Endothelial cell of umbilical vein (primary cell): ENCODE measurements at regions not wholly inside any gene's neighbourhood (a gene's known extent, or its start where the extent isn't known, plus 50 kb on each side); places are given as distances from the start of the nearest gene placed in this dataset.

Experiments
- BruUV-seq: library from RNA; stranded (reverse); fragments of 400-500 nt; replicated peaks from 2 replicates; lab custom pipeline; 2021; lab: Mats Ljungman, UMichigan
- CTCF ChIA-PET: fragments of 300-600, 350-600 bp; sonication (Branson Sonifier 250); formaldehyde crosslinking; loops from one replicate; lab custom pipeline; 2021; ENCODE audit warnings: antibody characterized with exemption, inconsistent platforms; lab: Charles Lee
- POLR2A ChIA-PET: fragments of 300-600, 350-600 bp; sonication (Branson Sonifier 250); formaldehyde crosslinking; loops from one replicate; lab custom pipeline; 2021; ENCODE audit warnings: antibody characterized with exemption, inconsistent platforms; lab: Charles Lee
- DNase-seq: peaks from one replicate; pipeline ENCODE4 v3.0.0-alpha.2; 2011; ENCODE audit warnings: low read depth, low spot score
- FAIRE-seq: peaks from 2 replicates; lab custom pipeline; 2011; peaks lifted over from hg19 to GRCh38; lab: Jason Lieb, UNC
- H2AFZ ChIP-seq: 2 replicates; pipeline ENCODE4 v1.6.0; 2012; ENCODE audit warnings: low read depth, low read length, control low read depth, inconsistent platforms
- H3K27ac ChIP-seq: 2 replicates; pipeline ENCODE4 v1.5.1; 2011; ENCODE audit warnings: low read depth, mild to moderate bottlenecking, control low read depth, low read length, moderate library complexity; ENCODE audit not compliant: insufficient read depth
- H3K27me3 ChIP-seq, 2 experiments: 2 replicates each; pipeline versions ENCODE4 v1.6.0 to v1.6.1; 2011; ENCODE audit warnings: low read length in 2 of 2, mixed read lengths in 1 of 2; ENCODE audit not compliant: control insufficient read depth in 2 of 2, insufficient read depth in 2 of 2
- H3K36me3 ChIP-seq, 2 experiments: 2 replicates in 1 of 2; 3 replicates in 1 of 2; pipeline ENCODE4 v1.5.1; 2011; ENCODE audit warnings: low read length in 2 of 2, mild to moderate bottlenecking in 1 of 2, moderate library complexity in 1 of 2; ENCODE audit not compliant: control insufficient read depth in 2 of 2, insufficient read depth in 2 of 2; ENCODE audit errors: extremely low read depth in 1 of 2
- H3K4me1 ChIP-seq: 3 replicates; pipeline ENCODE4 v1.5.1; 2011; ENCODE audit warnings: mild to moderate bottlenecking, low read length; ENCODE audit not compliant: control insufficient read depth, insufficient read depth; ENCODE audit errors: extremely low read depth
- H3K4me2 ChIP-seq: 2 replicates; pipeline ENCODE4 v1.6.1; 2011; ENCODE audit warnings: low read length, control low read depth, mixed read lengths; ENCODE audit not compliant: insufficient read depth
- H3K4me3 ChIP-seq, 3 experiments: fragments of 200-600 bp in 1 of 3; sonication (generic), shearing (Covaris generic) in 1 of 3; replicated peaks in 1 of 3; 2 replicates each; pipeline ENCODE4 v1.5.1; 2011 to 2016; ENCODE audit warnings: control low read depth in 3 of 3, low read length in 3 of 3, mild to moderate bottlenecking in 2 of 3, inconsistent platforms in 1 of 3, low read depth in 1 of 3, moderate library complexity in 1 of 3; ENCODE audit not compliant: insufficient read depth in 1 of 3
- H3K79me2 ChIP-seq: 2 replicates; pipeline ENCODE4 v1.6.0; 2012; ENCODE audit warnings: low read length, inconsistent platforms; ENCODE audit not compliant: control insufficient read depth, insufficient read depth
- H3K9ac ChIP-seq: replicated peaks from 2 replicates; pipeline ENCODE3; 2011; ENCODE audit warnings: low read length, control low read depth; ENCODE audit not compliant: insufficient read depth; ENCODE audit errors: extremely low read depth
- H3K9me1 ChIP-seq: replicated peaks from 3 replicates; pipeline ENCODE4 v1.6.0; 2011; ENCODE audit warnings: mild to moderate bottlenecking, low read length; ENCODE audit not compliant: control insufficient read depth, insufficient read depth; ENCODE audit errors: extremely low read depth
- H3K9me3 ChIP-seq: replicated peaks from 2 replicates; pipeline ENCODE4 v1.5.1; 2012; ENCODE audit warnings: low read length, inconsistent platforms; ENCODE audit not compliant: control insufficient read depth, insufficient read depth
- H4K20me1 ChIP-seq: replicated peaks from 2 replicates; pipeline ENCODE3; 2011; ENCODE audit warnings: mild to moderate bottlenecking, low read length; ENCODE audit not compliant: control insufficient read depth, insufficient read depth; ENCODE audit errors: extremely low read depth
- EZH2 ChIP-seq: IDR thresholded peaks from 2 replicates; pipeline ENCODE4 v1.6.1; 2012; ENCODE audit warnings: borderline replicate concordance, low read depth, mild to moderate bottlenecking, moderate library complexity, low read length, inconsistent platforms; ENCODE audit not compliant: severe bottlenecking
- FOS ChIP-seq: IDR thresholded peaks from 2 replicates; pipeline ENCODE4 v1.6.1; 2011; ENCODE audit warnings: mild to moderate bottlenecking, low read length, moderate library complexity, borderline replicate concordance; ENCODE audit not compliant: insufficient read depth
- GATA2 ChIP-seq: IDR thresholded peaks from 2 replicates; pipeline ENCODE4 v1.7.0; 2011; ENCODE audit warnings: low read depth, mild to moderate bottlenecking, moderate library complexity, mixed read lengths, low read length; ENCODE audit not compliant: insufficient read length, insufficient read depth
- JUN ChIP-seq: IDR thresholded peaks from 2 replicates; pipeline ENCODE4 v1.6.1; 2011; ENCODE audit warnings: borderline replicate concordance, low read depth; ENCODE audit not compliant: insufficient read length, insufficient read depth
- MYC ChIP-seq: IDR thresholded peaks from one replicate; pipeline ENCODE4 v1.6.1; 2011; ENCODE audit warnings: mild to moderate bottlenecking, low read depth, low read length
- POLR2A ChIP-seq: IDR thresholded peaks from 2 replicates; pipeline ENCODE4 v1.6.1; 2012; ENCODE audit warnings: low read depth, mild to moderate bottlenecking, control low read depth, low read length
- POLR2AphosphoS5 ChIP-seq: IDR thresholded peaks from 2 replicates; pipeline ENCODE4 v1.6.1; 2012; ENCODE audit warnings: low read depth, mild to moderate bottlenecking, control low read depth, low read length, moderate library complexity; ENCODE audit not compliant: insufficient read depth
- dilution Hi-C: fragments of 300-500 bp; cut with MboI; formaldehyde crosslinking; loops from one replicate; pipeline ENCODE4 v1.15.0; 2019; ENCODE audit warnings: low sequenced_read_pairs; ENCODE audit not compliant: extremely low pct_ligation_motif_present
- intact Hi-C: fragments of 100-400 bp; cut with micrococcal nuclease; formaldehyde crosslinking; loops from one replicate; pipeline ENCODE4 v1.10.0; 2022
- TF ChIP-seq, protein P1 (sequence below), 2 donors: IDR thresholded peaks; 1 replicate in 1 of 2; 2 replicates in 1 of 2; pipeline ENCODE4 v1.5.1; 2011; ENCODE audit warnings: low read length in 2 of 2, mild to moderate bottlenecking in 2 of 2, moderate library complexity in 2 of 2, control low read depth in 1 of 2, inconsistent platforms in 1 of 2, low read depth in 1 of 2; ENCODE audit not compliant: insufficient read depth in 1 of 2; ENCODE audit errors: extremely low read depth in 1 of 2
- TF ChIP-seq, protein P2 (sequence below): IDR thresholded peaks from 2 replicates; pipeline ENCODE4 v1.6.1; 2011; ENCODE audit not compliant: insufficient read depth, insufficient read length

DNA sequence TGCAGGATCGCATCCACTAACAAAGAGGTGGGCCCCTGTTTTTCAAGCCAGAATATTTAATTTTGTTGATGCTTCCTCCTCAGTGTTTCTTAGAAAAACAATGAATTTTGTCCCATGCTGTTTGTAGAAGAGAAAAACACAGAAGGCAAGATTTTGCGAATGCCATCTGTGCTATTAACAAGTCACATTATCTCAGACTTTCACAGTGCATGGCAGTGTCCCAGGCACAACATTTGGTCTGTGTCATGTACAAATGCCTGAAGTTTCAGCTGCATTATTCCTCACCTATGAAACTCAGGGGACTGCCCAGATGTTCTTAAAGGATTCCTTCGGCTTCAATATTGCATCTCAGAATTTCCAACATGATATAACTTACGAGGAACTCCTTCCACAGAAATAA is 99.6 kb upstream of the ZC3H11B start:
- H3K9ac ChIP-seq = no peak overlapping the region
- no peak overlapping the region for H3K4me3 ChIP-seq
- H3K4me2 ChIP-seq = no peak overlapping the region
- intact Hi-C loops = no loop called here
- H4K20me1 ChIP-seq = no peaks in the 10 kb centered on the region
- CTCF ChIA-PET = no interaction called here
- POLR2A ChIA-PET = no interaction called here
- no peaks in the 10 kb centered on the region for H3K27me3 ChIP-seq
- H3K4me1 ChIP-seq = no peaks in the 10 kb centered on the region
- no peaks in the 10 kb centered on the region for H3K9me1 ChIP-seq
- BruUV-seq = no TSS peak
- H3K9me3 ChIP-seq = no peaks in the 10 kb centered on the region
- FAIRE-seq (no peak), DNase-seq (no peak)
- no peak overlapping the region for H2AFZ ChIP-seq
- H3K27ac ChIP-seq = no peak overlapping the region
- H3K36me3 ChIP-seq = no peaks in the 10 kb centered on the region
- dilution Hi-C loops = no loop called here
- H3K79me2 ChIP-seq = no peaks in the 10 kb centered on the region
- TF ChIP-seq EZH2 (no peak), GATA2 (no peak), MYC (no peak), POLR2A (no peak), JUN (no peak), POLR2AphosphoS5 (no peak), FOS (no peak)
- TF ChIP-seq, protein P1, sequence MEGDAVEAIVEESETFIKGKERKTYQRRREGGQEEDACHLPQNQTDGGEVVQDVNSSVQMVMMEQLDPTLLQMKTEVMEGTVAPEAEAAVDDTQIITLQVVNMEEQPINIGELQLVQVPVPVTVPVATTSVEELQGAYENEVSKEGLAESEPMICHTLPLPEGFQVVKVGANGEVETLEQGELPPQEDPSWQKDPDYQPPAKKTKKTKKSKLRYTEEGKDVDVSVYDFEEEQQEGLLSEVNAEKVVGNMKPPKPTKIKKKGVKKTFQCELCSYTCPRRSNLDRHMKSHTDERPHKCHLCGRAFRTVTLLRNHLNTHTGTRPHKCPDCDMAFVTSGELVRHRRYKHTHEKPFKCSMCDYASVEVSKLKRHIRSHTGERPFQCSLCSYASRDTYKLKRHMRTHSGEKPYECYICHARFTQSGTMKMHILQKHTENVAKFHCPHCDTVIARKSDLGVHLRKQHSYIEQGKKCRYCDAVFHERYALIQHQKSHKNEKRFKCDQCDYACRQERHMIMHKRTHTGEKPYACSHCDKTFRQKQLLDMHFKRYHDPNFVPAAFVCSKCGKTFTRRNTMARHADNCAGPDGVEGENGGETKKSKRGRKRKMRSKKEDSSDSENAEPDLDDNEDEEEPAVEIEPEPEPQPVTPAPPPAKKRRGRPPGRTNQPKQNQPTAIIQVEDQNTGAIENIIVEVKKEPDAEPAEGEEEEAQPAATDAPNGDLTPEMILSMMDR (IDR thresholded peaks at IDR 0.05; ENCODE audit: extremely low read depth in 1 of 2, insufficient read depth in 1 of 2, low read depth in 1 of 2, low read length in 2 of 2) = no peak
- TF ChIP-seq, protein P2, sequence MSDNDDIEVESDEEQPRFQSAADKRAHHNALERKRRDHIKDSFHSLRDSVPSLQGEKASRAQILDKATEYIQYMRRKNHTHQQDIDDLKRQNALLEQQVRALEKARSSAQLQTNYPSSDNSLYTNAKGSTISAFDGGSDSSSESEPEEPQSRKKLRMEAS = no peak
